Mucosa of descending colon (tissue), 3 donors: ENCODE measurements at regions not wholly inside any gene's neighbourhood (a gene's known extent, or its start where the extent isn't known, plus 50 kb on each side); places are given as distances from the start of the nearest gene placed in this dataset.
A peak's percentile ranks its signal among the peaks of the same experiment; 100 is the strongest.

Experiments
- ATAC-seq: fragments of 200-7000 bp; cut with Tn5 transposase; one replicate; pipeline ENCODE4 v1.9.1; 2020; ENCODE audit warnings: mild to moderate bottlenecking, moderate library complexity
- DNase-seq, 3 donors: peaks; one replicate each; pipeline ENCODE4 v3.0.0-alpha.2; 2020
- H3K36me3 ChIP-seq: fragments of 200-600 bp; one replicate; pipeline ENCODE4 v1.8.0; 2021; ENCODE audit warnings: low read depth, mild to moderate bottlenecking
- H3K4me1 ChIP-seq: fragments of 200-600 bp; one replicate; pipeline ENCODE4 v1.8.0; 2021; ENCODE audit warnings: low read depth, mild to moderate bottlenecking
- H3K4me3 ChIP-seq: fragments of 200-600 bp; one replicate; pipeline ENCODE4 v1.8.0; 2021; ENCODE audit warnings: mild to moderate bottlenecking
- H3K9me3 ChIP-seq: fragments of 200-600 bp; one replicate; pipeline ENCODE4 v1.8.0; 2021; ENCODE audit warnings: mild to moderate bottlenecking
- intact Hi-C, 2 donors: fragments of 100-400 bp; cut with DNase I in 1 of 2; cut with micrococcal nuclease in 1 of 2; formaldehyde crosslinking; loops; one replicate each; pipeline versions ENCODE4 v1.11.0 to v1.11.1; 2022; cut with DNase I, micrococcal nuclease
- TF ChIP-seq, protein P1 (sequence below): fragments of 200-600 bp; IDR thresholded peaks from one replicate; pipeline ENCODE4 v1.8.0; 2022; ENCODE audit warnings: antibody characterized with exemption, mild to moderate bottlenecking
- donor health status: DM: no; HTN: no; CAD: no; lungs with moderate emphysema.
- donor health status: DM: no; HTN: no; CAD: no.
- donor health status: DM: no; HTN: yes; CAD: no.

DNA sequence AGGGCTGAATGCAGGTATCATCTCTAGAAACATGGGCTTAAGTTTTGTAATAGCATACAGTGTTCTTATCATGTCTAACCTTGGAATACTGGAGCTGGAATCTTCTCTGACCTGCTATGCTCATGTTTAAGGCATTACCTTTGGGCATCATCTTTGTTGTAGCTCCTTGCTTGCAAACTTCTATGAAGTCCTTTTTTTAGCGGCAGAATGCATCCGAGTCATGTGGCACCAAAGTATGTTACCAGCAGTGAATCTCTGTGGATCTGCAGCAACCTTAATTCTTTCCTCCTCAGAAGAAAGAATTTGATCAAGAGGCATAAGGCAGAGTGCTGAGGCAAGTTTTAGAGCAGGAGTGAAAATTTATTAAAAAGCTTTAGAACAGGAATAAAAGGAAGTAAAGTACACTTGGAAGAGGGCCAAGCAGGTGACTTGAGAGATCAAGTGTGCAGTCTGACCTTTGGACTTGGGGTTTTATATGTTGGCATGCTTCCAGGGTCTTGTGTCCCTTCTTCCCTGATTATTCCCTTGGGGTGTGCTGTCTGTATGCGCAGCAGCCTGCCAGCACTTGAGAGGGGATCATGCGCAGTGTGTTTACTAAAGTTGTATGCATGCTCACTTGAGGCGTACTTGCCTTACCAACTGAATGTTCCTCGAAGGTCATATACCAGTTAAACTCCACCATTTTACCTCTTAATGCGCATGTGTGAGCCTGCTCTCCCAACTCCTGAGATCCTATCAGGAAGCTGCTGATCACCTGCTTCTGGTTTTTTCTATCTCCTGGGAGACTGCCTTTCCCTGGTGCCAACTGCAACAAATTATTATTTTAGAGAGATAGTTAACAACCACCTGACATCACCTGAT lies 115.5 kb downstream of the LACC1 start:
- ATAC-seq: peak; percentile 61
- Histone ChIP-seq H3K4me3 (no peak overlapping the region), H3K9me3 (peaks cover 19% of the 10 kb centered on the region), H3K4me1 (no peaks in the 10 kb centered on the region), H3K36me3 (no peaks in the 10 kb centered on the region)
- TF ChIP-seq, protein P1, sequence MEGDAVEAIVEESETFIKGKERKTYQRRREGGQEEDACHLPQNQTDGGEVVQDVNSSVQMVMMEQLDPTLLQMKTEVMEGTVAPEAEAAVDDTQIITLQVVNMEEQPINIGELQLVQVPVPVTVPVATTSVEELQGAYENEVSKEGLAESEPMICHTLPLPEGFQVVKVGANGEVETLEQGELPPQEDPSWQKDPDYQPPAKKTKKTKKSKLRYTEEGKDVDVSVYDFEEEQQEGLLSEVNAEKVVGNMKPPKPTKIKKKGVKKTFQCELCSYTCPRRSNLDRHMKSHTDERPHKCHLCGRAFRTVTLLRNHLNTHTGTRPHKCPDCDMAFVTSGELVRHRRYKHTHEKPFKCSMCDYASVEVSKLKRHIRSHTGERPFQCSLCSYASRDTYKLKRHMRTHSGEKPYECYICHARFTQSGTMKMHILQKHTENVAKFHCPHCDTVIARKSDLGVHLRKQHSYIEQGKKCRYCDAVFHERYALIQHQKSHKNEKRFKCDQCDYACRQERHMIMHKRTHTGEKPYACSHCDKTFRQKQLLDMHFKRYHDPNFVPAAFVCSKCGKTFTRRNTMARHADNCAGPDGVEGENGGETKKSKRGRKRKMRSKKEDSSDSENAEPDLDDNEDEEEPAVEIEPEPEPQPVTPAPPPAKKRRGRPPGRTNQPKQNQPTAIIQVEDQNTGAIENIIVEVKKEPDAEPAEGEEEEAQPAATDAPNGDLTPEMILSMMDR: no peak
- intact Hi-C loops: no loop called here
- DNase-seq: peak in 1 of 3 donors; percentile 38

DNA sequence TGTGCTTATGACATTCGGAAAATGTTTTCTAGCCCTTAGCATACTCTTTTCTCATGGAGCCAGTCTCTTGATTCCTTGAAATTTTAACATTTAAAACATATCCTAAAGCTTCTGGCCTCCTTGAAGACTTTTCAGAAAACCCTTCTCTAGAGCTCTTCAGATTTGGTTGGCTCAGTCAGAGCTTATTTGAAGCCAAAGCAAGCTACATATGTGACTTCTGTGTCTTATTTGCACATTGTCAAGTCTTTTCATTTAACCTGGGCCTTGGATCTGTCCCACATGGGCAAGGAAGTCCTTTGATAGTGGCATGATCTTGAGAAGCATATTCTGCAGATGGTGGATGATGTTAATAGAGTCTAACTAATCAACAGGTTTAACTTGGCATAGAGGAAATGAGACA lies 116.5 kb downstream of the LACC1 start:
- no peaks in the 10 kb centered on the region for H3K4me1 ChIP-seq
- H3K36me3 ChIP-seq: no peaks in the 10 kb centered on the region
- TF ChIP-seq, protein P1: no peak
- intact Hi-C loops: no loop called here
- no peak for ATAC-seq
- no peak overlapping the region for H3K4me3 ChIP-seq
- no peak for DNase-seq
- H3K9me3 ChIP-seq: peaks cover 19% of the 10 kb centered on the region

DNA sequence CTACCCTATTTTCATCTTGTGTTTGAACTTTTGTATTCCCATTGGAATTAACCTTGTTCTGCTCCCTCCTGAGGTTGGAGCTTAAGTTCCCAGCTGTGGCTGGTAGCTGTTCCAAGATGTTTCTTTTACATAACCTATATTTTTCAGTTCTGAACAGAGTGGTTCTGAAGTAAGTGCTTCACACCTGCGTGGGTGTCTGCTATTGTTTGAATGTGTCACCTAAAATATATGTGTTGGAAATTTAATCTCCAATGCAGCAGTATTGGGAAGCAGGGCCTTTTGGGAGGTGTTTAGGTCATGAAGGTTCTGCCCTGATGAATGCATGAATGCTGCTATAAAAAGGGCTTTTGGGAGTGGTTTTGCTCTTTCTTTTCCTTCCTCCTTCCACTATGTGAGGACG lies 123.8 kb downstream of the LACC1 start:
- H3K36me3 ChIP-seq: no peaks in the 10 kb centered on the region
- no peaks in the 10 kb centered on the region for H3K9me3 ChIP-seq
- intact Hi-C loops: no loop called here
- ATAC-seq: no peak
- no peak overlapping the region for H3K4me3 ChIP-seq
- no peak for DNase-seq
- H3K4me1 ChIP-seq: no peaks in the 10 kb centered on the region
- TF ChIP-seq, protein P1: no peak

DNA sequence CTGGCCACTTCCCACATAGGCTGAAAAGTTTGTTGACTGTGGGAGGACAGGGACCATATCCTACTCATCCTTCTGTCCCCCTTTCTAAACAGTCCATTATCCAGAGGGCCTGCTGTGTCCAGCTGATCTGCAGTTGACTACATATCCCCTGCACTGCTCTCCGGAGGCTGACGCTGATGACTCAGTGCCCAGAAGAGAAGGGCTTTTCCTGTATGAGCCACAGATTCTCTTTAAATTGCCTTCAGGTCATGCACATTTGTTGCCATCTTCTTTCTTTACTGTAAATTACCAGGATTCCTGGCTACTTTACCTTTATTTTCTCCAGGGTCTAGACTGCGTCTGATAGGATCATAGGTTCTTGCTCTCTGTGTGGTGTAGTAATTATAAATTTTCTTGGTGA lies 125.2 kb downstream of the LACC1 start:
- ATAC-seq: no peak
- no peak overlapping the region for H3K4me3 ChIP-seq
- TF ChIP-seq, protein P1: no peak
- intact Hi-C loops: no loop called here
- no peaks in the 10 kb centered on the region for H3K9me3 ChIP-seq
- no peaks in the 10 kb centered on the region for H3K36me3 ChIP-seq
- no peak for DNase-seq
- no peaks in the 10 kb centered on the region for H3K4me1 ChIP-seq

DNA sequence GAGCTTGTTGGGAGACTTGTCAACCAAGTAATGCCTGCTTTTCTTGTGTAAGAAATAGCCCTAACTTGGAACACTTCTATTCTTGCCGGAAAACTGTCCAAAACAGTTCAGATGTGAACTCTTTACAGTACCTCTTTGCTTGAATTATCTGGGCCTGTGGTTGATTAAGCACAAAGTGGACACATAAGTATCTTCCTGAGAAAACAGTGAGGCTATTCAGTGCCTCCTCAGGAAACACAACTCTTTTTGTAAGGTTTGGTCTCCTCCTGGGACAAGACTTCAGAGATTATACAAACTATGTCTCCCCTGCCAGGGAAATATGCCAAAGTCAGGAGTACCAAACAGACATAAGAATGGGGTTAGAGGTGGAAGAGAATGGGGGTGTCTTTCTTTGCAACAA lies 127.7 kb downstream of the LACC1 start:
- TF ChIP-seq, protein P1: no peak
- Histone ChIP-seq H3K4me1 (no peaks in the 10 kb centered on the region), H3K4me3 (no peak overlapping the region), H3K36me3 (no peaks in the 10 kb centered on the region), H3K9me3 (no peaks in the 10 kb centered on the region)
- intact Hi-C loops: no loop called here
- DNase-seq (no peak), ATAC-seq (no peak)
